Spleen (tissue), 11 donors: ENCODE measurements at regions not wholly inside any gene's neighbourhood (a gene's known extent, or its start where the extent isn't known, plus 50 kb on each side); places are given as distances from the start of the nearest gene placed in this dataset.
"Not testable (repeated sequence)": the region's sequence is repeated elsewhere in the genome, so short reads cannot be mapped to it uniquely, and the experiment has no call there.

Source experiments
- DNase-seq: peaks from one replicate; pipeline ENCODE4 v3.0.0-alpha.2; 2020
- H3K27ac ChIP-seq, 8 donors: fragments of 200-600 bp; sonication (generic) in 7 of 8; 1 replicate in 4 of 8; 2 replicates in 4 of 8; pipeline versions ENCODE4 v1.5.0 to v1.8.0; 2016 to 2021; ENCODE audit warnings: inconsistent platforms in 4 of 8, mild to moderate bottlenecking in 4 of 8, moderate library complexity in 1 of 8
- H3K27me3 ChIP-seq, 7 donors: fragments of 200-600 bp; sonication (generic) in 6 of 7; replicated peaks in 1 of 7; 1 replicate in 4 of 7; 2 replicates in 3 of 7; pipeline versions ENCODE4 v1.5.0 to v1.8.0; 2016 to 2021; ENCODE audit warnings: inconsistent platforms in 3 of 7, mild to moderate bottlenecking in 1 of 7
- H3K36me3 ChIP-seq, 6 donors: fragments of 200-600 bp; sonication (generic) in 5 of 6; 1 replicate in 4 of 6; 2 replicates in 2 of 6; pipeline versions ENCODE4 v1.5.0 to v1.8.0; 2016 to 2021; ENCODE audit warnings: inconsistent platforms in 2 of 6
- H3K4me1 ChIP-seq, 6 donors: fragments of 200-600 bp; sonication (generic) in 5 of 6; 1 replicate in 3 of 6; 2 replicates in 3 of 6; pipeline versions ENCODE4 v1.5.0 to v1.8.0; 2016 to 2021; ENCODE audit warnings: inconsistent platforms in 3 of 6
- H3K4me3 ChIP-seq, 8 donors: fragments of 200-600 bp; sonication (generic) in 7 of 8; 1 replicate in 4 of 8; 2 replicates in 4 of 8; pipeline versions ENCODE4 v1.5.0 to v1.8.0; 2016 to 2021; ENCODE audit warnings: inconsistent platforms in 4 of 8, mild to moderate bottlenecking in 4 of 8, moderate library complexity in 2 of 8
- H3K9me3 ChIP-seq, 8 donors: fragments of 200-600 bp; sonication (generic) in 7 of 8; 1 replicate in 4 of 8; 2 replicates in 4 of 8; pipeline versions ENCODE4 v1.5.0 to v1.8.0; 2016 to 2021; ENCODE audit warnings: inconsistent platforms in 4 of 8
- POLR2A ChIP-seq, 3 donors: fragments of 450-650 bp; IDR thresholded peaks; one replicate each; pipeline ENCODE4 v1.5.1; 2017; ENCODE audit warnings: antibody characterized with exemption in 3 of 3, mild to moderate bottlenecking in 1 of 3
- POLR2AphosphoS5 ChIP-seq, 3 donors: sonication (generic); formaldehyde crosslinking; IDR thresholded peaks; one replicate each; pipeline ENCODE4 v1.5.1; 2017; ENCODE audit warnings: antibody characterized with exemption in 3 of 3
- WGBS, 5 donors: extraction: QIAGEN DNeasy Blood & Tissue Kit in 3 of 5; methylation state at CpG; one replicate each; pipeline versions ENCODE4 v1.1.5 to v1.1.7; 2013 to 2018; 5-methylcytosine and 5-hydroxymethylcytosine counted together
- intact Hi-C: fragments of 100-400 bp; cut with DNase I; formaldehyde crosslinking; loops from one replicate; pipeline ENCODE4 v1.15.0; 2023; ENCODE audit warnings: low total_unique reads
- TF ChIP-seq, protein P1 (sequence below), 11 experiments: fragments of 200-600 bp in 7 of 11; fragments of 450-650 bp in 4 of 11; sonication (generic) in 4 of 11; IDR thresholded peaks in 8 of 11; conservative IDR thresholded peaks in 3 of 11; 1 replicate in 7 of 11; 2 replicates in 4 of 11; pipeline versions ENCODE4 v1.4.0 to v1.8.0; 2016 to 2021; ENCODE audit warnings: antibody characterized with exemption in 11 of 11, inconsistent platforms in 4 of 11, mild to moderate bottlenecking in 1 of 11
- donor health status: healthy with polysubstance abuse.
- donor health status: DM: no; HTN: no; CAD: no; lungs with moderate emphysema.
- donor health status: DM: no; HTN: no; CAD: no.
- donor health status: Bipolar disorder and iron deficiency.
- donor health status: healthy.
- donor health status: DM: no; HTN: no; CAD: no.
- donor health status: DM: yes; HTN: yes; CAD: no.

DNA sequence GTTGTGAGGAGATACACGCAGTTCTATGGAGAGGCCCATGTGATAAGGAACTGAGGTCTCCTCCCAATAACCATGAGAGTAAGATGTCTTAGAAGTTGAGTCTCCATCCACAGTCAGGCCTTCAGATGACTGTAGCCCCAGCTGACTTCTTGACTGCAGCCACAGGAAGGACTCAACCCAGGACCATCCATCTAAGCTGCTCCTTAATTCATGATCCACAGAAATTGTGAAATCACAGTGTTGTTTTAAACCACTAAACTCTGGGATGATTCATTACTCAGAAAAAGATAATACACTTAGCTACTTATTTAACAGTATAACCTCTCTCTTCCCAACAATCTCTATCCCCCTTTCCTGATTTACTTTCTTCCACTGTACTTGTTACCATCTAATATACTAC is 173.3 kb downstream of the ALDH1A2 start:
- H3K4me3 ChIP-seq, result no peak overlapping the region
- TF ChIP-seq POLR2AphosphoS5 (IDR thresholded peaks at IDR 0.05), result no peak
- no peak for TF ChIP-seq POLR2A (IDR thresholded peaks at IDR 0.05)
- TF ChIP-seq, protein P1, sequence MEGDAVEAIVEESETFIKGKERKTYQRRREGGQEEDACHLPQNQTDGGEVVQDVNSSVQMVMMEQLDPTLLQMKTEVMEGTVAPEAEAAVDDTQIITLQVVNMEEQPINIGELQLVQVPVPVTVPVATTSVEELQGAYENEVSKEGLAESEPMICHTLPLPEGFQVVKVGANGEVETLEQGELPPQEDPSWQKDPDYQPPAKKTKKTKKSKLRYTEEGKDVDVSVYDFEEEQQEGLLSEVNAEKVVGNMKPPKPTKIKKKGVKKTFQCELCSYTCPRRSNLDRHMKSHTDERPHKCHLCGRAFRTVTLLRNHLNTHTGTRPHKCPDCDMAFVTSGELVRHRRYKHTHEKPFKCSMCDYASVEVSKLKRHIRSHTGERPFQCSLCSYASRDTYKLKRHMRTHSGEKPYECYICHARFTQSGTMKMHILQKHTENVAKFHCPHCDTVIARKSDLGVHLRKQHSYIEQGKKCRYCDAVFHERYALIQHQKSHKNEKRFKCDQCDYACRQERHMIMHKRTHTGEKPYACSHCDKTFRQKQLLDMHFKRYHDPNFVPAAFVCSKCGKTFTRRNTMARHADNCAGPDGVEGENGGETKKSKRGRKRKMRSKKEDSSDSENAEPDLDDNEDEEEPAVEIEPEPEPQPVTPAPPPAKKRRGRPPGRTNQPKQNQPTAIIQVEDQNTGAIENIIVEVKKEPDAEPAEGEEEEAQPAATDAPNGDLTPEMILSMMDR (IDR thresholded peaks at IDR 0.05 in 8 of 11, conservative IDR thresholded peaks at IDR 0.05 in 3 of 11), result no peak
- H3K4me1 ChIP-seq, result no peaks in the 10 kb centered on the region
- 82 to 97% (median 93%) methylated on average over 1 of the region's 1 CpG for WGBS, 5 donors
- no peak for DNase-seq
- H3K27me3 ChIP-seq, result peaks cover 0 to 6% (median 0%) of the 10 kb centered on the region in 7 donors
- H3K36me3 ChIP-seq, result no peaks in the 10 kb centered on the region
- peaks cover 0 to 6% (median 0%) of the 10 kb centered on the region in 8 donors for H3K9me3 ChIP-seq
- intact Hi-C loops, result no loop called here
- no peak overlapping the region for H3K27ac ChIP-seq

DNA sequence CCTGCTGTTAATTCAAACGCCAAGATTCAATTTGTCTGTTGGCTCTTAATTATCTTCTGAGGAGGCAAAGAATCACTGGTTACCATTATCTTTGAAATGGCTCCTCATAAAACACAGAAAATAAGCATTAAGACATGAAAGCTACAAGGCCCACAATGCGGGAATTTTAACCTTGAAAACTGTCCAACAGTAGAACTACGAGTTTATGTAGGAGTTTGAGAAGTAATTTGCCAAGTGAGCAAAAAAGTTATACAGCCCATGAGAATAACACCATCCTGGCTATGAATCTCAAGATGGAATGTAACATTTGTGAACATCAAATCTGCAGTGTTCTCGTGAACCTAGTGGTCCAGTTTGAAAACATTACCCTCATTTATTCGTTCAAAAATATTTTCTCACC is 172.5 kb downstream of the ALDH1A2 start:
- intact Hi-C loops, result no loop called here
- 78 to 88% (median 83%) methylated on average over 5 of the region's 5 CpGs for WGBS, 5 donors

DNA sequence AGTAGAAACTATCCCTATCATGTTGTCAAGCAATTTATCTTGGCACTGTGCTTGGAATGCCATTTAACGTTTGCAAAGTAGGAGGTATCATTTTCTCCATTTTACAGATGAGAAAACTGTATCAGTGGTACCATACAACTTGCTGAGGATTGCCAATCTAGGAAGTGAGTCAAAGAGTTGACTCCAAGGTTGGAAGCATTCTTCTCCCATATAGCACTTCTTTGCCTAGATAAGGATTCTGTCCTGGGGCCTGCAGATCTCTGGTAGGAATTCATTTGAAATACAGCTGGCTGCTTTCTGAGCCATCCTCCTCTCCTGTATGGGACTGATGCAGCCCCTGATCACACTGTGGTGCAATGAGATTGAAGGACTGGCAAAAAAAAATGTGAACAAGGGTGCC is 170.2 kb downstream of the ALDH1A2 start:
- Histone ChIP-seq H3K27me3 (no peaks in the 10 kb centered on the region), H3K4me1 (no peaks in the 10 kb centered on the region), H3K27ac (no peak overlapping the region), H3K36me3 (no peaks in the 10 kb centered on the region), H3K4me3 (no peak overlapping the region), H3K9me3 (peaks cover 0 to 6% (median 0%) of the 10 kb centered on the region in 8 donors)
- TF ChIP-seq POLR2A (IDR thresholded peaks at IDR 0.05), result no peak
- TF ChIP-seq POLR2AphosphoS5 (IDR thresholded peaks at IDR 0.05), result no peak
- TF ChIP-seq, protein P1 (IDR thresholded peaks at IDR 0.05 in 8 of 11, conservative IDR thresholded peaks at IDR 0.05 in 3 of 11), result no peak
- 83 to 92% (median 87%) methylated on average over 1 of the region's 1 CpG for WGBS, 5 donors
- DNase-seq, result no peak
- intact Hi-C loops, result no loop called here

More for the DNA sequence above, 172.5 kb downstream of the ALDH1A2 start:
- H3K4me3 ChIP-seq, result no peak overlapping the region
- no peak for DNase-seq
- H3K4me1 ChIP-seq, result no peaks in the 10 kb centered on the region
- peaks cover 0 to 6% (median 0%) of the 10 kb centered on the region in 7 donors for H3K27me3 ChIP-seq
- H3K36me3 ChIP-seq, result no peaks in the 10 kb centered on the region
- H3K9me3 ChIP-seq, result peaks cover 0 to 6% (median 0%) of the 10 kb centered on the region in 8 donors
- no peak for TF ChIP-seq POLR2AphosphoS5 (IDR thresholded peaks at IDR 0.05)
- TF ChIP-seq, protein P1 (IDR thresholded peaks at IDR 0.05 in 8 of 11, conservative IDR thresholded peaks at IDR 0.05 in 3 of 11), result no peak
- no peak for TF ChIP-seq POLR2A (IDR thresholded peaks at IDR 0.05)
- H3K27ac ChIP-seq, result no peak overlapping the region

DNA sequence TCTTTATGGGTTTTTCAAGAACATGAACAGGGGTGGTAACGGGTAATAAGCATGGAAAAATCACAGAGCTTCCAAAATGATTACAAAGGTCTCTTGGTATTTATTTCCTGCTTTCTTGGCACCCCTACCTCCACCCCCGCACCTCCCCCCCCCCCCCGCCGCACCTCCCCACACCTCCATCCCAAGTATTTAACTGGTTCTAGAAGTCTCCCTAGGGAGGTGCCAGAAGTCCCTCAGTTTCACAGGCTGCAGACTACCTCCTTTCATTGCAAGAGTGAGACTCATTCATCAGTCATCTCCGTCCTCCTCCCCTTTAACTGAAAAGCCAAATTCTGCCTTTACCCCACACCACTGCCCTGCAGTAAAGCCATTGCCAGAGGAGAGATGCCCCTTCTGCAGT is 169.4 kb downstream of the ALDH1A2 start:
- Histone ChIP-seq H3K4me1 (no peaks in the 10 kb centered on the region), H3K27me3 (no peaks in the 10 kb centered on the region), H3K36me3 (no peaks in the 10 kb centered on the region), H3K4me3 (no peak overlapping the region), H3K9me3 (peaks cover 0 to 6% (median 0%) of the 10 kb centered on the region in 8 donors), H3K27ac (no peak overlapping the region)
- no peak for TF ChIP-seq POLR2AphosphoS5 (IDR thresholded peaks at IDR 0.05)
- TF ChIP-seq POLR2A (IDR thresholded peaks at IDR 0.05), result no peak
- TF ChIP-seq, protein P1 (IDR thresholded peaks at IDR 0.05 in 8 of 11, conservative IDR thresholded peaks at IDR 0.05 in 3 of 11), result no peak
- intact Hi-C loops, result no loop called here
- DNase-seq, result no peak
- WGBS, 5 donors, result 83 to 98% (median 87%) methylated on average over 5 of the region's 5 CpGs

DNA sequence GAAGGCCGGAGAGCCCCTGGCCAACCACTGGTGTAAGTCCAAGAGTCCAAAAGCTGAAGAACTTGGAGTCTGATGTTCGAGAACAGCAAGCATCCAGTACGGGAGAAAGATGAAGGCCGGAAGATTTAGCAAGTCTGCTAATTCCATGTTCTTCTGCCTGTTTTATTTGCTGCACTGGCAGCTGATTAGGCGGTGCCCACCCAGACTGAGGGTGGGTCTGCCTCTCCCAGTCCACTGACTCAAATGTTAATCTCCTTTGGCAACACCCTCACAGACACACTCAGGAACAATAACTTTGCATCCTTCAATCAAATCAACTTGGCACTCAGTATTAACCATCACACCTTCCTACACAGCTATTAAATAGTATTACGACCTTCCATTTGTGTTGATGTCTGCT is 168.6 kb downstream of the ALDH1A2 start:
- H3K4me1 ChIP-seq, intact Hi-C loops, H3K36me3 ChIP-seq, H3K27ac ChIP-seq, DNase-seq, H3K4me3 ChIP-seq, H3K27me3 ChIP-seq, H3K9me3 ChIP-seq: not testable (repeated sequence)
- 90 to 95% (median 91%) methylated on average over 6 of the region's 6 CpGs for WGBS, 5 donors
